CD4-positive, alpha-beta T cell treated with Interleukin-17A for 1 hour (primary cell): ENCODE measurements at regions not wholly inside any gene's neighbourhood (a gene's known extent, or its start where the extent isn't known, plus 50 kb on each side); places are given as distances from the start of the nearest gene placed in this dataset.
"Not testable (repeated sequence)": the region's sequence is repeated elsewhere in the genome, so short reads cannot be mapped to it uniquely, and the experiment has no call there.

Experiments used
- DNase-seq: peaks from one replicate; pipeline ENCODE4 v3.0.0-alpha.2; 2020

DNA sequence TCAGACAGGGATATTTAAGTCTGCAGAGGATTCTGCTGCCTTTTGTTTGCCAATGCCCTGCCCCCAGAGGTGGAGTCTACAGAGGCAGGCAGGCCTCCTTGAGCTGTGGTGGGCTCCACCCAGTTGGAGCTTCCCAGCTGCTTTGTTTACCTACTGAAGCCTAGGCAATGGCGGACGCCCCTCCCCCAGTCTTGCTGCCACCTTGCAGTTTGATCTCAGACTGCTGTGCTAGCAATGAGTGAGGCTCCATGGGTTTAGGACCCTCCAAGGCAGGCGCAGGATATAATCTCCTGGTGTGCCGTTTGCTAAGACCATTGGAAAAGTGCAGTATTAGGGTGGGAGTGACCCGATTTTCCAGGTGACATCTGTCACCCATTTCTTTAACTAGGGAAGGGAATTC, 132.7 kb downstream of the UNC93B1 start:
- DNase-seq: not testable (repeated sequence)

DNA sequence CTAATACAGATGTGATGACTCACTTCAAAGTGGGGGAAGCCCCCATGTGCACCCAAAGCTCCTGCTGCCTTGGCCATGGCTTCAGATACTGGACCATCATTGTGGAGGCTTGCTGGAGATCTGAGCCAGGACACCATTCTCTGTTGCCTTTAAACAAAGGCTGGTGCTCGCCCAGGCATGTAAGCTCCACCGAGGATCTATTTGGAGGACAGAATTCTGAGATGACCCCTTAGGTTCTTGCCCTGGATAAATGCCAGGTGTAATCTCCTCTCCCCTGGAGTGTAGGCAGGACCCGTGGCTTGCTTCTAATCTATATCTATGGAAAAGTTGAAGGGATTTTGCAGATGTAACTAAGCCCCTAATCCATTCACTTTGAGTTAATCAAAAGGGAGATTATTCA, 141.0 kb downstream of the UNC93B1 start:
- DNase-seq: not testable (repeated sequence)

DNA sequence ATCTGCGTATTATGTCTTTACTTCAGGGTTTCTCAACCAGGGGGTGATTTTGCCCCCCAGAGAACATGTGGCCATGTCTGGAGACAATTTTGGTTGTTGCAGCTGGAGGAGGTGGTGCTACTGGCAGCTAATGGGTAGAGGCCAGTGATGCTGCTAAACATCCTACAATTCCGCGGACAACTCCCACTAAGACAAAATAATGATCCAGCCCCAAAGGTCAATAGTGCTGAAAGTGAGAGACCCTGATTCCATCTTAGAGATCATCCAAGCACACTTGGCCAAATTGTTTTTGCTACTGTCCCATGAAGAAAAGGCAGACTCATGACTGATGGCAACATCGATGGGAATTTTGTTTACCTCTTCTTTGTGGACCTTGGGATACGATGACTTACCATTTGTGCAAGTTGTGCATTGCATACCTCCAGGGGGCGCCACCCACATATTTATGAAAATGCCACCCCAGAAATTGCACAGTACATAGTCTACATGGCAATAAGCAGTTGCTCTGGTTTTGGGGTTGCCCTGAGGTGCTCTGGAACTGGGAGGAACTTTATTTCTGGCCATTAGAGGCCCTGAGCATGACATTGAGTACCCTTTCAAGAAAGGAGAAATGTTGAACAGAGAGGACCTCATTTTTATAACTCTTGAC, 144.3 kb downstream of the UNC93B1 start:
- DNase-seq: peak; percentile 69

- DNase-seq: not testable (repeated sequence)
Measured at GRCh38 chr11:67850747-67851146, 153.2 kb downstream of the UNC93B1 start.

DNA sequence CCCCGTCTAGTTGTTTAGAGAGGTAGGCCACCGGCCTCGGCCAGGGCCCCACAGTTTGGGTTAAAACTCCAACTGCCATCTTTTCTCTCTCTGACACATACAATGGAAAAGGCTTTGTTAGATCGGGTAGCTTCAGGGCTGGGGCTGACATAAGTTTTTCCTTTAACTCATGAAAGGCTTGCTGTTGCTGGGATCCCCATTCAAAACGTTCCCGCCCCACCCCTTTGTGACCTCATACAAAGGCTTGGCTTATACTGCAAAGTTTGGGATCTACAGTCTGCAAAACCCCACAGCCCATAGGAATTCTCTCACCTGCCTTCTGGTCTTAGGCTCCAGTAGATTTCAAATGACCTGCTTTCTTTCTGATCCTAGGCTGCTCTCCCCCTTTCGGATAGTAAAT, 154.1 kb downstream of the UNC93B1 start:
- not testable (repeated sequence) for DNase-seq

DNA sequence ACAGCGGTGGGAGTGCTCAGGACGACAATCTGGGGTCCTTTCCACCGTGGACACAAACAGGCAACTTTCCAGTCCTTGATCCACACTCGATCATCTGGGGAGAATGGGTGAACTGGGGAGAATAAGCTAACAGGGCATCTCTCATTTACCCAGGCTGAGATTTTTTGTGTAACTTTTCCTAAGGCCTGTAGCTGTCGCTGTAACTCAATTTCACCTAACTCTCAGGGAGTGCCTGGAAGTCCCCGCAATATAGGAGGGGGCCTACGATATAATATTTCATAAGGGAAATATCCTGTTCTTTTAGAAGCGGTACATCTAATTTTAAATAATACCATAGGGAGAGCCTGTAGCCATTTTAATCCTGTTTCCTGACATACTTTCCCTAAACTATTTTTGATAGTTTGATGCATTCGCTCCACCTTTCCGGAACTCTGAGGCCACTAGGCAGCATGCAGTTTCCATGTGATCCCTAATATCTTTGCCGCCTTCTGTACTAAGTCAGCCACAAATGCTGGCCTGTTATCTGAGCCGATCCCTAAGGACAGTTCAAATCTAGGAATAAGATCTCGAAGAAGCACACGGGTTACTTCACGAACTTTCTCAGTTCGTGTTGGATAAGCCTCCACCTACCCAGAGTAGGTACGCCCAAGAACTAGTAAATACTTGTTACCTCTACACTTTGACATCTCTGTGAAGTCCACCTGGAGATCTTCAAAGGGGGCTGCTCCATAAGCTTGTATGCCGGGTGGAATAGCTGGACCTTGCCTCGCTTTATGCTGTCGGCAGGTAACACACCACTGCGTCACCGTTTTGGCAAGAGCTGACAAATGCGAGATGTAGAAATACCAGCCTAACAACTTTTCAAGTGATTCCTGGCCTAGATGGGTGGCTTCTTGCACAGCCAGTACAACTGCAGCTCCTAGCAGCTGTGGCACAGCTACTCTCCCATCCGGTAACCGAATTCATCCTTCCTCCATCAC, 155.7 kb downstream of the UNC93B1 start:
- not testable (repeated sequence) for DNase-seq

- DNase-seq: not testable (repeated sequence)
Measured at GRCh38 chr11:67846303-67846702, 157.6 kb downstream of the UNC93B1 start.

DNA sequence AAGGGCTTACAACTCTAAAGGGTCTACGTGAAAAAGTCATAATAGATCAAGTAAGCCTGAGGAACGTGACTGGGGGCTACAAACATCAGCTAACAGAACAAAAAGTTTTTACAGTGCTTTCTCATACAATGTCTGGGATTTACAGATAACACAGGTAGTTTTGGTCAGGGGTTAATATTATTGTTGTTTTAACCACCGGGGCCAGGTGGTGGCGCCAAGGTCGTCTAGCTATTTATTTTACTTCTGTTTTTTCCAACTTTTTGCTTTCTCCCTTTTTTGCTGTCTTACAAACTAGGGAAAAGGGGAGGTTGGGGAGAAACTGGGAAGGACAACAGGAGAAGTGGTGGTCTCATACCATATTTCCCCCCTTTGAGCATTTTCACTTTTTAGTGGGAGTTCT, 158.6 kb downstream of the UNC93B1 start:
- not testable (repeated sequence) for DNase-seq

DNA sequence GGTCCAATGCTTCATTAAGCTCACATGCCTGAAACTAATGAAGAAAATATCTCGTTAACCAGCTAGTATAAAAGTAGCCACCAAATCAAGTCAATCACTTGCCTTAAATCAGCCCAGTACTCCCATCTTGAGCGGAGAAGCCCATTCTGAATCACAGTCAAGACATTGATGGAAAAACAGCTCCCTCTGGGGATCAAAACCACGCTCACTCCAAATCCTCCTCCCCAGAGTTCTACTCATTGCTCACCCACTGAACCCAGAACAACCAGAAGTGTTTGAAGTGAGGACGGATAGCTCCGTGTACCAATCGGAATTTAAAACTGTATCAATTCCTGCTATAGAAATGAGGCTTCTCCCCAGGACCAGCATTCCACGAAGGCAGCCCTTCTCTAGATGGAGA, 163.3 kb downstream of the UNC93B1 start:
- DNase-seq: not testable (repeated sequence)

DNA sequence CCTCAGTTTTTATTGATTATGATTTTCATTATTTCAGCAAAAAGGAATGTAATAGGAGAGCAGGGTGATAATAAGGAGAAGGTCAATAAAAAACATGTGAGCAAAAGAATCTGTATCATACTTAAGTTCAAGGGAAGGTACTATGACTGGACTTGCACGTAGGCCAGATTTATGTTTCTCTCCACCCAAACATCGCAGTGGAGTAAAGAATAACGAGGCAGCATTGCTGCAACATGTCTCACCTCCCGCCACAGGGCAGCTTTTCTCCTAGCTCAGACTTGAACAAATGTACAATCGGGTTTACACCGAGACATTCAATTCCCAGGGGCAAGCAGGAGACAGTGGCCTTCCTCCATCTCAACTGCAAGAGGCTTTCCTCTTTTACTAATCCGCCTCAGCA, 155.7 kb upstream of the ALDH3B2 start:
- not testable (repeated sequence) for DNase-seq

- DNase-seq: not testable (repeated sequence)
Measured at GRCh38 chr11:67826951-67827296, 152.5 kb upstream of the ALDH3B2 start.

DNA sequence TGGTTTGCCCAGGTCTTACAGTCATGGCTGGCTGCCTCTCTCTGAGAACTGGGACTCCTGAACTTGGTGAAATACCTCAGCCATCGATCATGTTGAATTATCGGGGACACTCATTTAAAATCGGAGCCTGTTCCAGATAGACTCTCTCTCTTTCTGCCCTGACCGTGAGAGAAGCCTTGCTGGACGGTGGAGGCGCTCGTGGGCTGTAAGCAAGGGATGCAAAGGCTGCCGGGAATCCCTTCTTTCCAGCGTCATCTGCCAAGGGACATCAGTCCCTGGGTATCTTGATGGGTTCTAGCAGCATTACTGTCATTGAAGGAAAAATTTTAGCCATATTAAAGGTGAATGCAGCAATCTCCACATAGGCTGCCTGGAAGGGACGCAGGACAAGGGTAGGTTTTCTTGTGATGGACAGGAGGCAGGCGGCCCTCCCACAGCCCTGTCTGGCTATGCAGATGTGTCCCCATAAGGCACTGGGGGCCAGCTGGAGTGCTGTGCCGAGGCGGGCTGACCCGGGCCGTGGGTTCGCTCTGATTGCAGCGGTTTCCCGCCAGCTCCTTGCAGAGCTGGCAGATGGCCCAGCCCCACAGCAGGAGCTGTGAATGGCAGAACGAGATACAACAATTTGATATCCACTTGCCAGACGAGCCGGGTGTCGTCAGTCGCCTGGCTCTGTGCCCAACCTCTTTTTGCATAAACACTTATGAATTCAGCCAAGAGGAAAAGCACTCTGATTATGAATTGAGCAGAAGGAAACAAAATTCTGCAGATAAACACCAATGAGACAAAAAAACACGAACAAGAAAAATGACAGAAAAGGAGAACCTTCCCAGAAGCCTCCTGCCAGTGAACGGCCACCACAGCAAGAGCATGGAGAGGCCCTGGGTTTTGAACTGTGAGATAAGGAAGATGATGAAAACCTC, 151.9 kb upstream of the ALDH3B2 start:
- DNase-seq: not testable (repeated sequence)

DNA sequence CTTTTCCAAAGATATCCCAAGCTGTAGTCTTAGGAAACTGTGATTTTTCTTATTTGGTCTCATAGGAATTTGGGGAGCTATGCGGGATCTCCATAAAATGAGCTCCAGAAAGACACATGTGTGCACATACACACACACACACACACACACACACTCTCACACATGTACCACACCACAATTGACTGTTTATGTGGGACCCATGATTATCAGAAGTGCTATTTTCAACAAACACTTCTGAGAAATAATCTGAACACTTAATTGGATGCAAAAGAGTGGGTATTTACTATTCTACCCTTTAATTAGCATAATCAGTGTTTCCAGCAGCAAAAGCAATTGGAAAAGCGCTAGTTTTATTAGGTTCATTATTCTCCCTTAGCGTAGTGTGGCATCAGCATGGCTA, 150.4 kb upstream of the ALDH3B2 start:
- DNase-seq: not testable (repeated sequence)

DNA sequence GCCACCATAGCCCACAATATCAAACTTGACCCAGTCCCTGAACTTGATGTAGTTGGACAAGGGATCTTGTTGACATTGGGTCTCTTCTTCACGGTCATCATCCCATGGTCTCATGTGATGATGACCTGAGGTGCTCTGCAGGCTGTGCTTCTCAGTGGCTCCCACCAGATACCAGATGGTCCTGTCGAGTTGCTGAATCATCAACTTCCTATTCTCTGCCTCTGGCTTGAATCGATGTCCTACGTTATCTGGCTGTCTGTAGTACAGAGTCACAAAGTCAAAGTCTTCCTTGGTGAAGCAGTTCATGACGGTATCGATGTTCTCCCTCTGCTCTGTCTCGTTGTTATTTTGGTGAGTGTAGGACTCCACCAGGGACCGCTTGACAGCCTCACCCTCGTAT, 145.7 kb upstream of the ALDH3B2 start:
- no peak for DNase-seq

GRCh38 chr11:67817558-67817957, 143.1 kb upstream of the ALDH3B2 start:
- DNase-seq: not testable (repeated sequence)

GRCh38 chr11:67809301-67809700, 134.9 kb upstream of the ALDH3B2 start:
- DNase-seq: not testable (repeated sequence)

DNA sequence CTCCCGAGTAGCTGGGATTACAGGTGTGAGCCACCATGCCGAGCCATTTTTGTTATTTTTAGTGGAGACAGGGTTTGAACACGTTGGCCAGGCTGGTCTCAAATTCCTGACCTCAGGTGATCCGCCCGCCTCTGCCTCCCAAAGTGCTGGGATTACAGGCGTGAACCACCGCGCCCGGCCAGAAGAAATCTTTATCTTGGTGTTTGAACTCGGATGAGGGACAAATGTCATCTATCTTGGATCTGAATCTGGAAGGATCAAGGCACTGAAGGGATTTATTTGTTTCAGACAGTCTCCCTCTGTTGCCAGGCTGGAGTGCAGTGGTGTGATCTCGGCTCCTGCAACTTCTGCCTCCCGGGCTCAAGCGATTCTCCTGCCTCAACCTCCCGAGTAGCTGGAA, 133.5 kb upstream of the ALDH3B2 start:
- DNase-seq: not testable (repeated sequence)

DNA sequence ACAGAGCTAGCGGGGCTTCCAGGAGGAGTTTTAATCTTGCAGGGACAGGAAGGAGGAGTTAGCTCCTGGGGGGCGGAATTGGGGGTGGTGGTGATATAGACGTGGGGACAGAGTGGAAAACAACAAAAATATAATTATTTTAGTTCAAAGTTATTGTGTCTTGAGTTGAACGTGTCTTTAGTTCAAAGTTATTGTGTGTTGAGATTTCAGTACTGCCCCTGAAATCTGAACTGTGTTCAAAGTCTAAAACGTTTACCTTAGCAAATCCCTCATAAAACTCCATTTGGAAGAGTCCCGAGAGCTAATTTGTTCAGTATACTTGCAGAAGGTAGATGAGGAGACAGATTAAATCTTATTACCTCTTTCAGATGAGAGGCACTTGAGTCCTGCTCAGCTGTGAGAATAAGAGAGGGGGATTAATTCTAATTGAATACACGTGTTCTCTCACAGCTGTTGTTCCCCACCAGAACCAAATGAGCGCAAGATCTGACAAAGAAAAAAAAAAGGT, 132.4 kb upstream of the ALDH3B2 start:
- not testable (repeated sequence) for DNase-seq

GRCh38 chr11:67806183-67806582, 131.8 kb upstream of the ALDH3B2 start:
- not testable (repeated sequence) for DNase-seq

- DNase-seq: peak; percentile 99
Measured at GRCh38 chr11:67805253-67806126, 131.1 kb upstream of the ALDH3B2 start.

DNA sequence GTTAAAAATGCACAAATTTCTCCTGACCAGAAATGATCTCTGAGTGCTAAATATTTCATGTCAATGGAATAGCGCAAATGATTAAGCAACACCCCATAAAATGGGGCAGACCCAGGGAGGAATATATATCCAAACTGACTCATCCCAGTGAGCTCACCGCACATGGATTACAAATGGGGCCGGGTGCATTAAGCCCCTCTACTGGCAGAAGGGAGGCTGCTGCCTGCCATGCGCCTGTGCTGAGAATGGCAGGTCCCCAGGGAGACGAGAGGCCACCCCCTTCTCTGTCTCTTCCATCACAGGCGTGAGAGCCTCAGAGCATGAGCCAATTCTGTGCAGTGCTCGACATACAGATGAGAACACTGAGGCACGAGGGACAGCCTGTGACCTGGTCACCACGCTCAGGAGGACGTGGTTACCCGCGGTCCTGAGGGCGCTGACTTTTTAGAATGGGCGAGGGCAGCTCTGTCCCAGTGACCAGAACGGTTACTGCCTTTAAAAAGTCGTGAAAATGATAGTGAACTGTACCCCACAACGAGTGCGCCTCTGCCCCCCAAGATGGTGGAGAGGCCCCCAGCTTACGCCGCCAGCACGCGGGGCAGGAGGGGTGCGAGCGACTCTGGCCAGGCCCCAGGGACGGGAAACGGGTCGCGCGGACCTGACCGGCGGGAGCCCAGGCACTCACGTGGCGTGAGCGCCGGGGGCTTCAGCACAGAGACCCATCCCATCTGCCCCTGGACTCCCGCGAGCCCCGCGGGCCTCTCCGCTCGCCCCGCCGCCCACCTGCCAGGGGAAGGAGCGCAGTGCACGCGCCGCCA, 130.2 kb upstream of the ALDH3B2 start:
- DNase-seq: peak; percentile 21
